Body of pancreas (tissue), 4 donors: ENCODE measurements at regions not wholly inside any gene's neighbourhood (a gene's known extent, or its start where the extent isn't known, plus 50 kb on each side); places are given as distances from the start of the nearest gene placed in this dataset.

ENCODE experiments used
- CTCF ChIP-seq, 7 experiments: fragments of 450-650 bp in 4 of 7; fragments of 200-600 bp in 3 of 7; sonication (generic) in 3 of 7; IDR thresholded peaks; one replicate each; pipeline ENCODE4 v1.5.1; 2016 to 2019; ENCODE audit warnings: antibody characterized with exemption in 7 of 7
- POLR2A ChIP-seq, 3 donors: fragments of 450-650 bp; IDR thresholded peaks; one replicate each; pipeline ENCODE4 v1.6.1; 2016; ENCODE audit warnings: antibody characterized with exemption in 3 of 3, mild to moderate bottlenecking in 2 of 3

GRCh38 chr5:25295067-25295466, 650.3 kb upstream of the CDH10 start:
- TF ChIP-seq POLR2A (IDR thresholded peaks at IDR 0.05) (no peak), CTCF (IDR thresholded peaks at IDR 0.05) (no peak)
